ENCODE measurements at regions not wholly inside any gene's neighbourhood (a gene's known extent, or its start where the extent isn't known, plus 50 kb on each side); places are given as distances from the start of the nearest gene placed in this dataset.
A peak's percentile ranks its signal among the peaks of the same experiment; 100 is the strongest.

- peak; percentile 72 for DNase-seq
These were observed 59.7 kb upstream of the KBTBD8 start for GRCh38 chr3:66938338-66938963.

- DNase-seq = no peak
These were observed 50.1 kb upstream of the KBTBD8 start for GRCh38 chr3:66948041-66948440.
